ENCODE measurements at regions not wholly inside any gene's neighbourhood (a gene's known extent, or its start where the extent isn't known, plus 50 kb on each side); places are given as distances from the start of the nearest gene placed in this dataset.

GRCh38 chr2:43144263-43144662 is 82.1 kb downstream of the ZFP36L2 start:
- Histone ChIP-seq H3K79me2 (replicated peaks; ENCODE audit: insufficient read depth) (no peaks in the 10 kb centered on the region), H3K27ac (ENCODE audit: low read depth) (no peak overlapping the region), H3K4me3 (no peak overlapping the region), H3K9me2 (ENCODE audit: insufficient read depth) (no peaks in the 10 kb centered on the region), H3K4me1 (ENCODE audit: insufficient read depth) (no peaks in the 10 kb centered on the region; the same call in 1 of the 2 replicates), H3K27me3 (ENCODE audit: insufficient read depth) (no peaks in the 10 kb centered on the region), H3K4me2 (no peak overlapping the region), H2AFZ (no peak overlapping the region), H3F3A (replicated peaks; ENCODE audit: low read depth) (0 out of 2 replicates have a peak, but pooled peaks cover 3% of the 10 kb centered on the region), H4K20me1 (replicated peaks; ENCODE audit: insufficient read depth) (no peaks in the 10 kb centered on the region), H3K36me3 (ENCODE audit: insufficient read depth) (no peaks in the 10 kb centered on the region)
- Mint-ChIP-seq H3K36me3 (ENCODE audit: low read depth) (no peaks in the 10 kb centered on the region), H3K27me3 (ENCODE audit: insufficient read depth, low read depth, poor library complexity) (peaks cover 13% of the 10 kb centered on the region), H3K27ac (no peak overlapping the region), H3K9me3 (no peaks in the 10 kb centered on the region), H3K4me1 (peaks cover 17% of the 10 kb centered on the region), H3K4me3 (no peak overlapping the region)
- DNase-seq (ENCODE audit: low spot score) (no peak), ATAC-seq (no peak)
- no peak for TF ChIP-seq CREB1 (CRISPR knock-in tag; IDR thresholded peaks at IDR 0.05; ENCODE audit: low read depth)
- TF ChIP-seq POLR2AphosphoS5 (IDR thresholded peaks at IDR 0.05; ENCODE audit: low read depth) = no peak
- no peak for TF ChIP-seq ZNF331 (CRISPR knock-in tag; IDR thresholded peaks at IDR 0.05; ENCODE audit: low read depth)
- TF ChIP-seq JUNB (IDR thresholded peaks at IDR 0.05; ENCODE audit: unreplicated experiment) = no peak

GRCh38 chr2:43143756-43144155 is 82.7 kb downstream of the ZFP36L2 start:
- peaks cover 10% of the 10 kb centered on the region for H3K27me3 Mint-ChIP-seq (ENCODE audit: insufficient read depth, low read depth, poor library complexity)
- peaks cover 17% of the 10 kb centered on the region for H3K4me1 Mint-ChIP-seq
- Histone ChIP-seq H3K27ac (ENCODE audit: low read depth) (no peak overlapping the region), H4K20me1 (replicated peaks; ENCODE audit: insufficient read depth) (no peaks in the 10 kb centered on the region), H3F3A (replicated peaks; ENCODE audit: low read depth) (0 out of 2 replicates have a peak, but pooled peaks cover 3% of the 10 kb centered on the region), H3K27me3 (ENCODE audit: insufficient read depth) (no peaks in the 10 kb centered on the region), H3K9me2 (ENCODE audit: insufficient read depth) (no peaks in the 10 kb centered on the region), H2AFZ (no peak overlapping the region), H3K4me1 (ENCODE audit: insufficient read depth) (no peaks in the 10 kb centered on the region; the same call in 1 of the 2 replicates), H3K79me2 (replicated peaks; ENCODE audit: insufficient read depth) (no peaks in the 10 kb centered on the region), H3K4me3 (no peak overlapping the region), H3K36me3 (ENCODE audit: insufficient read depth) (no peaks in the 10 kb centered on the region), H3K4me2 (no peak overlapping the region)
- DNase-seq (ENCODE audit: low spot score) = no peak
- H3K27ac Mint-ChIP-seq = no peak overlapping the region
- H3K9me3 Mint-ChIP-seq = no peaks in the 10 kb centered on the region
- TF ChIP-seq ZNF114 (CRISPR knock-in tag; IDR thresholded peaks at IDR 0.05) (no peak), POLR2AphosphoS5 (IDR thresholded peaks at IDR 0.05; ENCODE audit: low read depth) (no peak), STAT1 (IDR thresholded peaks at IDR 0.05; ENCODE audit: unreplicated experiment) (no peak), ZNF462 (CRISPR knock-in tag; IDR thresholded peaks at IDR 0.05) (no peak), EZH2phosphoT487 (IDR thresholded peaks at IDR 0.05; ENCODE audit: unreplicated experiment) (no peak)
- H3K4me3 Mint-ChIP-seq = no peak overlapping the region
- H3K36me3 Mint-ChIP-seq (ENCODE audit: low read depth) = no peaks in the 10 kb centered on the region
- no peak for ATAC-seq

Data from GM23338 (cell line).